HG02588 (cell line): ENCODE measurements at regions not wholly inside any gene's neighbourhood (a gene's known extent, or its start where the extent isn't known, plus 50 kb on each side); places are given as distances from the start of the nearest gene placed in this dataset.

Experiments used
- ATAC-seq: cut with Tn5 transposase; IDR thresholded peaks from one replicate; pipeline ENCODE4 v1.9.1; 2021; ENCODE audit warnings: mild to moderate bottlenecking, moderate library complexity; ENCODE audit not compliant: unreplicated experiment

DNA sequence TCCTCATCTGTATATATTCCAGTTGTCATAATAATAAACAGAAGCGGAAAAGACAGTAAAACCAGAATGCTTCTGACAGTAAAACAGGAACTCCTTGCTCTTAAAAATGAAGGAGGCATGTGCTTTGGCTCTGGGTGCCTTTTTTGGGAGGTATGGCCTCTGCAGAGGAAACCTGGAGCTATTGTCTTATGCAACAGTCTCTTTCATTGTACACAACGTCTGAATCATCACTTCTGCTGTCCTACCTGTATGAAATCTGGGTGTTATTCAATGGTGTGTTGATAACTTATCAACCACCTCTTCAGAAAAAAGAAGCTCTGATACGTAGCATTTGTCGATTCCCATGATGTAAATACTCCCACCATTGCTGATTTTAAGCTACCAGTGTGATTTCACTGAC lies 64.8 kb downstream of the CDCA7 start:
- ATAC-seq: no peak

GRCh38 chr2:173424886-173425285 lies 70.2 kb downstream of the CDCA7 start:
- ATAC-seq: no peak

- no peak for ATAC-seq
Measured at GRCh38 chr2:173427887-173428668, 73.4 kb downstream of the CDCA7 start.

GRCh38 chr2:173431191-173431590 lies 76.5 kb downstream of the CDCA7 start:
- no peak for ATAC-seq

GRCh38 chr2:173432049-173432754 lies 77.5 kb downstream of the CDCA7 start:
- no peak for ATAC-seq

DNA sequence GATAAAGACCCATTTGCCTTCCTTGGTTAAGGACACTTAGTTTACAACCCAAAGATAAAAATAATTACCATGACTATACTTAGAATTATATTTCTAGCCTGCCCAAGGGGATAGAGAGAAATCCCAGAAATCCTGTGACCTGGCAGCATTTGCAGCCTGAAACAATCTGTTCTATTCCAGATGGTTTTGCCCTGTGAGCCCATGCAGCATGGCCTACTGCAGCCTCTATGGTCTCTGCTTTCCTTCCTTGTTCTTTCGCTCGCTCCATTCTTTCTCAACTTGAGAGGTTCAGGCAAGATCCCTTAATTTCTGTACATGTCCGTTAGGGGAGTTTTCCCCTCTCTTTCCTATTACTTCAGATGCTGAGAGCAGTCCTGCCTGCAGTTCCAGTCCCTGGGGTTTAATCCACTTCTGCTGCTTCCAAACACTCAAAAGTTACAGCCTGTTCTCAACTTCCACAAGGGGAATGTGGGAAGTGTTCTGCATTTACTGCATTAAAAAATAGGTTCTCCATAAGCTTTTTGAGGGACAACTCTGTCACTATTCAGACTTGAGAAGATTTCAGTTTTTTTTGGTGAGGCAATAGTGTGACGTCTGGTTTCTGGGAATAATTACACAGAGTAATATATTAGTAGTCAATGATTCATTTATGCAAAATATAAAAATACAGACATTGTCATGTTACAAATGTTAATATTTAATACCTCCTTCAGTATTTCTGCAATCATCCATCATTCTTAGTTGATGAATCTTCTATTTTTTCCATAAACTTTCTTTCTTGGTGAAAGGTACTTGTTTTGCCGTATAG lies 80.3 kb downstream of the CDCA7 start:
- ATAC-seq: no peak

DNA sequence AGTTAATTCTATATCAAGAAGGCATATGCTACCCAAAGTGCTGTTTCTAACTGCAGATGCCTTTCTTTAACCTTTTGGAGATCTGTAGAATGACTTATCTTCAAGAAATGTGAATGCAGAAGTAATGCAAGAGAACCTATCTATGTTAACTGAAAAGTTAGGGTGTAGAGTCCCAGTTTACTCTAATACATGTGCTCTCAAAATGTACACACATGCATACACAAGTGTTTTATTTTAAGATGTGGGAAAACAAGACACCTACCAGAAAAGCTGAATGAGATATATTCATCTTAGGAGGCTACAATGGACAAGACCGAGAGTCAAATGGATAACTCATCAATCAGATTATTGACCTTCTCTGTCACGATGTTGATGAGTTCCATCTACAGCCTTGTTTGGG lies 80.9 kb downstream of the CDCA7 start:
- no peak for ATAC-seq

DNA sequence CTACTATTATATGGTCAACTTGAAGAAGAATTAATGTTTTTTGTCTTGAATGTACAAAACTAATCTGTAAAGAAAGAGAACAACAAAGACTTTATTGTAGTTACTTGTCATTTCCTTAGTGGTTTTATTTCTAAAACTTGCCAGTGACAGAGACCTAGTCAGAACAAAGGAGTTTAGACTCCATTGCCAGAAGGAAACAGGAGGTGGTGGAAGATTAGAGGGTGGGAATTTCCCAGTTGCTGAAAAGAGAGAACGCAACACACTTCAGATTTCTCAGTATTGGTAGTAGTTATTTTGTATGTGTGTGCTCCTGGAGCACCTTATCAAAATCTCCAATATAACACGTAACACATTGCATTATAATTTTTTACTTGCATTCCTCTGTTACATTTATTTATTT lies 81.4 kb downstream of the CDCA7 start:
- ATAC-seq: no peak

- ATAC-seq: no peak
Measured at GRCh38 chr2:173441222-173441621, 86.5 kb downstream of the CDCA7 start.

GRCh38 chr2:173442542-173442941 lies 87.9 kb downstream of the CDCA7 start:
- ATAC-seq: no peak

DNA sequence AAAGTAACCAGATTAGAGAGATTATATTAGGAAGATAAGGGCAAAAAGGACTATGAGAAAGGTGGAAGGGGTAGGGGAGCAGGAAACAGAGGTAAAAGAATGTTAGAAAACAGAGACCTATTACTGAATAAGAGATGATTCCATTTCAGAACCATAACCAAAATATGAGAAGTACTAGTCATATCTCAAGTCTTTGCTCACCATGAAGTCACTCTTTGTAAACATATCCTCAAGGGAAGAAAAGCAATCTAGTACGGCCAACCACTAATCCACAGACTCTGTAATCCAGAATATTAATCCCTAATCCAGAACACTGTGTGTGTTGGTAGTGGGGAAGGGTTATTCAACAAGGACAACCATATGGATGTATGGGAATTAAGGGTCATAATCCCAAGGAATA lies 92.0 kb downstream of the CDCA7 start:
- ATAC-seq: no peak

- ATAC-seq: peak; percentile 85
Measured at GRCh38 chr2:173448938-173449471, 94.3 kb downstream of the CDCA7 start.

- no peak for ATAC-seq
Measured at GRCh38 chr2:173451118-173451517, 96.4 kb downstream of the CDCA7 start.

GRCh38 chr2:173451941-173452340 lies 97.3 kb downstream of the CDCA7 start:
- no peak for ATAC-seq

GRCh38 chr2:173452416-173452815 lies 97.7 kb downstream of the CDCA7 start:
- no peak for ATAC-seq

GRCh38 chr2:173456960-173457359 lies 102.3 kb downstream of the CDCA7 start:
- ATAC-seq: no peak

DNA sequence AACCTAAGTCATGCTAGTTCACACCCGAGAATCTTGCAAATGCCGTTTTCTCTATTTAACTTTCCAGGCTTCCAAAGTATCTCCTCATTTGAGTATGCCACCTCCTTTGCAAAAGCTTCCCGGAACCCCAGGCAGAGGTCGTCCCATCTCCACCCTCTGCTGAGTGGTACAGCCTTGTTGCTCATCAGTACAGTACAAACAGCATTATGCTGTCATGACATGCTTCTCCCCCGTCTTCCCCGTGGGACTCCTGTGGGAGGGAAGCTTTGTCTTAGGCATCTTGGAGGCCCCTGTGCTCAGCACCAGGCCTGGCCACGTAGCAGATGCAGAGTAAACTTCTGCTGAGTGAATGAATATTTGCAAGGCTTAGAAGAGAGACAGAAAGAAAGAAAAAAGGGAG lies 102.7 kb downstream of the CDCA7 start:
- no peak for ATAC-seq

GRCh38 chr2:173458991-173459780 lies 104.5 kb downstream of the CDCA7 start:
- no peak for ATAC-seq

DNA sequence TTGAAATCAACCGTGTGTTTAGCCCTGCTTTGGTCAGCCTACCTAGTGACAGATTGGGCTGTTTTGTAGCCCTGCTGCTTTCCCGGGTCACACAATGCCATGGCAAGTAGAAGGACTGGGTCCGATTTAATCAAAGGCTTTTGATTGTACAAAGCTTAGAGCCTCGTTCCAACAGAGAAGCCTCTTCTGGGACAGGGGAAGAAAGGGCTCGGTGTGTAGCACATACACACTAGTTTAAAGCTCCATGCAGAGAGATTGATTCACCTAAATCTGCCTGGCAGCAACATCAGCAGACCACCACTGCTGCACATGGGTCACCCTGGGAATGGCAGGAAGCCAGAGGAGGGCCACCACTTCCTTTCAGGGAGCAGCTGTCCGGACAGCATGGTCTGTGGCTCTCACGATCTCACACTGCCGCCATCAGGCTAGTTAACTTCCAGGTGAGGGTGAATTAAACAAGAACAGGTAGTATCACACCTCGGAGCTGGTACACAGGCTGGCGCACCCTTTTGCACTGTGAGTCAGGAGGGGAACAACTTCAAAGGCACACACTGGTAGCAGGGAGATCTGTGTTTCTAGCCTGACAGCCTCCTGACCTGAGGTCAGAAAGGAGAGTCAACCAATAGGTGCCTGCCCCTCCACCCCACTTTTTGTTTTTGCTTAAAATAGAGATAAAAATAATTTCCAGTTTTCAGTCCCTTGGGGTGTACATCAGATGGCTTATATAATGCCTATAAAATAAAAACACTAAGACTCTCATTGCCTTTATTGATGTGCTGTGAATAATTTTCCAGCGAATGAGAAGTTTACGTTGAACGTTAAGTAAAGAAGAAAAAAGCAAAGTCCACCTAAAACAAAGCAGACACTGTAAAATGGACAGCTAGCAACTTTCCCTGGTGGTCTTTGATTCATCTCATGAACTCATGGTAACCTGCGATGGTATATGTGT lies 108.5 kb downstream of the CDCA7 start:
- no peak for ATAC-seq
